ENCODE measurements at regions not wholly inside any gene's neighbourhood (a gene's known extent, or its start where the extent isn't known, plus 50 kb on each side); places are given as distances from the start of the nearest gene placed in this dataset.
"Not testable (repeated sequence)": the region's sequence is repeated elsewhere in the genome, so short reads cannot be mapped to it uniquely, and the experiment has no call there.

- no peak for DNase-seq (ENCODE audit: low read depth, low spot score)
Observed at GRCh38 chr10:22158426-22158825, 59.4 kb downstream of the EBLN1 start.

GRCh38 chr10:22156750-22157149 lies 61.1 kb downstream of the EBLN1 start:
- H3K4me3 ChIP-seq (ENCODE audit: low read length), result no peak overlapping the region
- no peak for DNase-seq (ENCODE audit: low read depth, low spot score)

More at GRCh38 chr10:22158426-22158825, 59.4 kb downstream of the EBLN1 start:
- no peak overlapping the region for H3K4me3 ChIP-seq (ENCODE audit: low read length)

GRCh38 chr10:22152403-22152802 lies 65.4 kb downstream of the EBLN1 start:
- no peak overlapping the region for H3K4me3 ChIP-seq (ENCODE audit: low read length)
- DNase-seq (ENCODE audit: low read depth, low spot score), result no peak

- H3K4me3 ChIP-seq (ENCODE audit: low read length), result no peak overlapping the region
- no peak for DNase-seq (ENCODE audit: low read depth, low spot score)
Observed at GRCh38 chr10:22150842-22151241, 67.0 kb downstream of the EBLN1 start.

GRCh38 chr10:22148961-22149360 lies 68.9 kb downstream of the EBLN1 start:
- no peak overlapping the region for H3K4me3 ChIP-seq (ENCODE audit: low read length)
- DNase-seq (ENCODE audit: low read depth, low spot score), result no peak

GRCh38 chr10:22145873-22146272 lies 71.9 kb downstream of the EBLN1 start:
- DNase-seq (ENCODE audit: low read depth, low spot score); H3K4me3 ChIP-seq (ENCODE audit: low read length): not testable (repeated sequence)

- H3K4me3 ChIP-seq (ENCODE audit: low read length), result no peak overlapping the region
- DNase-seq (ENCODE audit: low read depth, low spot score), result no peak
Observed at GRCh38 chr10:22137542-22137941, 80.3 kb downstream of the EBLN1 start.

- H3K4me3 ChIP-seq (ENCODE audit: low read length), result no peak overlapping the region
- DNase-seq (ENCODE audit: low read depth, low spot score), result no peak
Observed at GRCh38 chr10:22135591-22135990, 82.2 kb downstream of the EBLN1 start.

- no peak overlapping the region for H3K4me3 ChIP-seq (ENCODE audit: low read length)
- DNase-seq (ENCODE audit: low read depth, low spot score), result peak; percentile 26
Observed at GRCh38 chr10:22133749-22134624, 83.8 kb downstream of the EBLN1 start.

- DNase-seq (ENCODE audit: low read depth, low spot score); H3K4me3 ChIP-seq (ENCODE audit: low read length): not testable (repeated sequence)
Observed at GRCh38 chr10:22130824-22131223, 87.0 kb downstream of the EBLN1 start.

GRCh38 chr10:22129612-22130011 lies 88.2 kb downstream of the EBLN1 start:
- H3K4me3 ChIP-seq (ENCODE audit: low read length); DNase-seq (ENCODE audit: low read depth, low spot score): not testable (repeated sequence)

GRCh38 chr10:22121181-22121580 lies 96.6 kb downstream of the EBLN1 start:
- DNase-seq (ENCODE audit: low read depth, low spot score), result not testable (repeated sequence)

GRCh38 chr10:22120072-22120471 lies 97.7 kb downstream of the EBLN1 start:
- not testable (repeated sequence) for H3K4me3 ChIP-seq (ENCODE audit: low read length); DNase-seq (ENCODE audit: low read depth, low spot score)

More at GRCh38 chr10:22121181-22121580, 96.6 kb downstream of the EBLN1 start:
- H3K4me3 ChIP-seq (ENCODE audit: low read length), result not testable (repeated sequence)

GRCh38 chr10:22119575-22119974 lies 98.2 kb downstream of the EBLN1 start:
- not testable (repeated sequence) for DNase-seq (ENCODE audit: low read depth, low spot score); H3K4me3 ChIP-seq (ENCODE audit: low read length)

GRCh38 chr10:22111705-22112104 lies 106.1 kb downstream of the EBLN1 start:
- no peak for DNase-seq (ENCODE audit: low read depth, low spot score)
- no peak overlapping the region for H3K4me3 ChIP-seq (ENCODE audit: low read length)

GRCh38 chr10:22111260-22111659 lies 106.6 kb downstream of the EBLN1 start:
- DNase-seq (ENCODE audit: low read depth, low spot score), result no peak
- no peak overlapping the region for H3K4me3 ChIP-seq (ENCODE audit: low read length)

- no peak overlapping the region for H3K4me3 ChIP-seq (ENCODE audit: low read length)
- DNase-seq (ENCODE audit: low read depth, low spot score), result no peak
Observed at GRCh38 chr10:22110761-22111160, 107.1 kb downstream of the EBLN1 start.

GRCh38 chr10:22105270-22105669 lies 101.7 kb upstream of the DNAJC1 start:
- DNase-seq (ENCODE audit: low read depth, low spot score), result no peak
- H3K4me3 ChIP-seq (ENCODE audit: low read length), result no peak overlapping the region

- peak; percentile 9 for DNase-seq (ENCODE audit: low read depth, low spot score)
Observed at GRCh38 chr10:22103701-22104470, 100.4 kb upstream of the DNAJC1 start.

GRCh38 chr10:22097696-22098095 lies 94.2 kb upstream of the DNAJC1 start:
- no peak for DNase-seq (ENCODE audit: low read depth, low spot score)
- H3K4me3 ChIP-seq (ENCODE audit: low read length), result no peak overlapping the region

More at GRCh38 chr10:22103701-22104470, 100.4 kb upstream of the DNAJC1 start:
- no peak overlapping the region for H3K4me3 ChIP-seq (ENCODE audit: low read length)

All from Jurkat, Clone E6-1 (cell line).